ENCODE measurements at regions not wholly inside any gene's neighbourhood (a gene's known extent, or its start where the extent isn't known, plus 50 kb on each side); places are given as distances from the start of the nearest gene placed in this dataset.

- TF ChIP-seq, protein P1, sequence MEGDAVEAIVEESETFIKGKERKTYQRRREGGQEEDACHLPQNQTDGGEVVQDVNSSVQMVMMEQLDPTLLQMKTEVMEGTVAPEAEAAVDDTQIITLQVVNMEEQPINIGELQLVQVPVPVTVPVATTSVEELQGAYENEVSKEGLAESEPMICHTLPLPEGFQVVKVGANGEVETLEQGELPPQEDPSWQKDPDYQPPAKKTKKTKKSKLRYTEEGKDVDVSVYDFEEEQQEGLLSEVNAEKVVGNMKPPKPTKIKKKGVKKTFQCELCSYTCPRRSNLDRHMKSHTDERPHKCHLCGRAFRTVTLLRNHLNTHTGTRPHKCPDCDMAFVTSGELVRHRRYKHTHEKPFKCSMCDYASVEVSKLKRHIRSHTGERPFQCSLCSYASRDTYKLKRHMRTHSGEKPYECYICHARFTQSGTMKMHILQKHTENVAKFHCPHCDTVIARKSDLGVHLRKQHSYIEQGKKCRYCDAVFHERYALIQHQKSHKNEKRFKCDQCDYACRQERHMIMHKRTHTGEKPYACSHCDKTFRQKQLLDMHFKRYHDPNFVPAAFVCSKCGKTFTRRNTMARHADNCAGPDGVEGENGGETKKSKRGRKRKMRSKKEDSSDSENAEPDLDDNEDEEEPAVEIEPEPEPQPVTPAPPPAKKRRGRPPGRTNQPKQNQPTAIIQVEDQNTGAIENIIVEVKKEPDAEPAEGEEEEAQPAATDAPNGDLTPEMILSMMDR (IDR thresholded peaks at IDR 0.05), result no peak
- TF ChIP-seq EZH2phosphoT487 (IDR thresholded peaks at IDR 0.05), result no peak
Measured at GRCh38 chr9:30524311-30524710, 1860.1 kb upstream of the ACO1 start.

Measured in neural progenitor cell (in vitro differentiated cells).